ENCODE measurements at regions not wholly inside any gene's neighbourhood (a gene's known extent, or its start where the extent isn't known, plus 50 kb on each side); places are given as distances from the start of the nearest gene placed in this dataset.

- TF ChIP-seq PATZ1 (CRISPR knock-in tag; IDR thresholded peaks at IDR 0.05; ENCODE audit: borderline replicate concordance) (no peak), RARB (CRISPR knock-in tag; IDR thresholded peaks at IDR 0.05) (no peak), CSRNP3 (CRISPR knock-in tag; IDR thresholded peaks at IDR 0.05) (no peak), ARNTL (CRISPR knock-in tag; IDR thresholded peaks at IDR 0.05; ENCODE audit: borderline replicate concordance, low read depth) (no peak)
Observed at GRCh38 chr4:130479674-130480073, 1383.7 kb downstream of the C4orf33 start.
